ENCODE measurements at regions not wholly inside any gene's neighbourhood (a gene's known extent, or its start where the extent isn't known, plus 50 kb on each side); places are given as distances from the start of the nearest gene placed in this dataset.

DNA sequence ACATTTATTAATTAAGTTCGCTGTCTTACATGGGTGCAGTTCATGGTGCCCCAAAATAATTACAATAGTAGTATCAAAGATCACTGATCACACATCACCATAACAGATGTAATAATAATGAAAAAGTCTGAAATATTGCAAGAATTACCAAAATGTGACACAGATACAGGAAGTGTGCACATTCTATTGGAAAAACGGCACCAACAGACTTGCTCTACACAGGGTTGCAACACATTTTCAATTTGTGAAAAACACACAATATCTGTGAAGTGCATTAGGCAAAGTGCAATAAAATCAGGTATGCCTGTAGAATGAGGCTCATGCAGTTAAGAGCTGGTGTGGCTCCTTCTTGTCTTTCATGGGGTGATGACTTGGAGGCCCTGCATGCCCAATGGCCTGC lies 265.8 kb downstream of the RPLP1 start:
- Histone ChIP-seq H3K9ac (ENCODE audit: low read length) (no peak overlapping the region), H3K4me1 (ENCODE audit: insufficient read depth, low read length, severe bottlenecking) (peaks cover 30% of the 10 kb centered on the region), H3K4me2 (ENCODE audit: low read length) (no peak overlapping the region), H3K79me2 (ENCODE audit: insufficient read depth, low read length) (no peaks in the 10 kb centered on the region), H3K4me3 (ENCODE audit: low read depth, low read length, poor library complexity, severe bottlenecking) (no peak overlapping the region), H2AFZ (ENCODE audit: low read length) (no peak overlapping the region), H3K27ac (ENCODE audit: low read depth, low read length, poor library complexity, severe bottlenecking) (no peak overlapping the region), H3K36me3 (ENCODE audit: insufficient read depth, low read length) (no peaks in the 10 kb centered on the region), H3K9me3 (ENCODE audit: low read length) (no peaks in the 10 kb centered on the region), H4K20me1 (ENCODE audit: insufficient read depth, low read length) (no peaks in the 10 kb centered on the region), H3K27me3 (ENCODE audit: insufficient read depth, low read length) (no peaks in the 10 kb centered on the region), H3F3A (ENCODE audit: insufficient read depth, low read length) (no peaks in the 10 kb centered on the region), H3K9me2 (ENCODE audit: low read depth, low read length) (no peaks in the 10 kb centered on the region)
- TF ChIP-seq EZH2 (IDR thresholded peaks at IDR 0.05; ENCODE audit: borderline replicate concordance, low read length), result no peak
- TF ChIP-seq, protein P1, sequence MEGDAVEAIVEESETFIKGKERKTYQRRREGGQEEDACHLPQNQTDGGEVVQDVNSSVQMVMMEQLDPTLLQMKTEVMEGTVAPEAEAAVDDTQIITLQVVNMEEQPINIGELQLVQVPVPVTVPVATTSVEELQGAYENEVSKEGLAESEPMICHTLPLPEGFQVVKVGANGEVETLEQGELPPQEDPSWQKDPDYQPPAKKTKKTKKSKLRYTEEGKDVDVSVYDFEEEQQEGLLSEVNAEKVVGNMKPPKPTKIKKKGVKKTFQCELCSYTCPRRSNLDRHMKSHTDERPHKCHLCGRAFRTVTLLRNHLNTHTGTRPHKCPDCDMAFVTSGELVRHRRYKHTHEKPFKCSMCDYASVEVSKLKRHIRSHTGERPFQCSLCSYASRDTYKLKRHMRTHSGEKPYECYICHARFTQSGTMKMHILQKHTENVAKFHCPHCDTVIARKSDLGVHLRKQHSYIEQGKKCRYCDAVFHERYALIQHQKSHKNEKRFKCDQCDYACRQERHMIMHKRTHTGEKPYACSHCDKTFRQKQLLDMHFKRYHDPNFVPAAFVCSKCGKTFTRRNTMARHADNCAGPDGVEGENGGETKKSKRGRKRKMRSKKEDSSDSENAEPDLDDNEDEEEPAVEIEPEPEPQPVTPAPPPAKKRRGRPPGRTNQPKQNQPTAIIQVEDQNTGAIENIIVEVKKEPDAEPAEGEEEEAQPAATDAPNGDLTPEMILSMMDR (IDR thresholded peaks at IDR 0.05; ENCODE audit: low read length), result no peak

DNA sequence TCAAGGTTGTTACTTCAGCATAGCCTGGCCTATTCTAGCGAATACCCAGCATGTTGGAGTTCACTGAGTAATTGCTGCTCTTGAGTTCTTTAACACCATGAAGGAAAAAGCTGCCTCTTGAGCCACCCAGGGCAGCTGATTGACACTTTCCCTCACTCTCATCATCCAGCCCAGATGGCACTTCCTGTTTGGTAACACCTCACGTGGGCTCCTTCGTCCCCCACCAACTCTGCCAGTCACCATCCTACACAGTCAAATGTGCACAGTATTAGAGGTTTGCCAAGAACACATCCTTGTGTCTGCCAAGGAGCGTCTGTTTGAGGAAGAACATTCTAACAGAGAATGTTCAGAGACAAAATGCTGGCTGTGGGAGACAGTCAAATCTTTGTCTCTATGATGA lies 266.3 kb downstream of the RPLP1 start:
- Histone ChIP-seq H3K9me3 (ENCODE audit: low read length) (no peaks in the 10 kb centered on the region), H3F3A (ENCODE audit: insufficient read depth, low read length) (no peaks in the 10 kb centered on the region), H3K4me3 (ENCODE audit: low read depth, low read length, poor library complexity, severe bottlenecking) (no peak overlapping the region), H3K9ac (ENCODE audit: low read length) (no peak overlapping the region), H3K4me2 (ENCODE audit: low read length) (no peak overlapping the region; the same call in 1 of the 2 replicates), H3K27ac (ENCODE audit: low read depth, low read length, poor library complexity, severe bottlenecking) (no peak overlapping the region), H3K27me3 (ENCODE audit: insufficient read depth, low read length) (no peaks in the 10 kb centered on the region), H2AFZ (ENCODE audit: low read length) (no peak overlapping the region), H3K9me2 (ENCODE audit: low read depth, low read length) (no peaks in the 10 kb centered on the region), H4K20me1 (ENCODE audit: insufficient read depth, low read length) (no peaks in the 10 kb centered on the region), H3K4me1 (ENCODE audit: insufficient read depth, low read length, severe bottlenecking) (peaks cover 30% of the 10 kb centered on the region), H3K79me2 (ENCODE audit: insufficient read depth, low read length) (no peaks in the 10 kb centered on the region), H3K36me3 (ENCODE audit: insufficient read depth, low read length) (no peaks in the 10 kb centered on the region)
- TF ChIP-seq, protein P1 (IDR thresholded peaks at IDR 0.05; ENCODE audit: low read length), result no peak
- TF ChIP-seq EZH2 (IDR thresholded peaks at IDR 0.05; ENCODE audit: borderline replicate concordance, low read length), result no peak

- H3F3A ChIP-seq (ENCODE audit: insufficient read depth, low read length), result no peaks in the 10 kb centered on the region
- H3K79me2 ChIP-seq (ENCODE audit: insufficient read depth, low read length), result no peaks in the 10 kb centered on the region
- no peak overlapping the region for H3K9ac ChIP-seq (ENCODE audit: low read length)
- peaks cover 30% of the 10 kb centered on the region for H3K4me1 ChIP-seq (ENCODE audit: insufficient read depth, low read length, severe bottlenecking)
- no peaks in the 10 kb centered on the region for H3K27me3 ChIP-seq (ENCODE audit: insufficient read depth, low read length)
- H2AFZ ChIP-seq (ENCODE audit: low read length), result no peak overlapping the region
- H3K36me3 ChIP-seq (ENCODE audit: insufficient read depth, low read length), result no peaks in the 10 kb centered on the region
- H3K9me3 ChIP-seq (ENCODE audit: low read length), result no peaks in the 10 kb centered on the region
- no peak overlapping the region for H3K27ac ChIP-seq (ENCODE audit: low read depth, low read length, poor library complexity, severe bottlenecking)
- TF ChIP-seq, protein P1 (IDR thresholded peaks at IDR 0.05; ENCODE audit: low read length), result no peak
- TF ChIP-seq EZH2 (IDR thresholded peaks at IDR 0.05; ENCODE audit: borderline replicate concordance, low read length), result no peak
- H3K4me3 ChIP-seq (ENCODE audit: low read depth, low read length, poor library complexity, severe bottlenecking), result no peak overlapping the region
- H4K20me1 ChIP-seq (ENCODE audit: insufficient read depth, low read length), result no peaks in the 10 kb centered on the region
- no peaks in the 10 kb centered on the region for H3K9me2 ChIP-seq (ENCODE audit: low read depth, low read length)
- H3K4me2 ChIP-seq (ENCODE audit: low read length), result no peak overlapping the region
Measured at GRCh38 chr15:69719527-69720240, 267.1 kb downstream of the RPLP1 start.
